Central memory CD4-positive, alpha-beta T cell (primary cell): ENCODE measurements at regions not wholly inside any gene's neighbourhood (a gene's known extent, or its start where the extent isn't known, plus 50 kb on each side); places are given as distances from the start of the nearest gene placed in this dataset.
"Not testable (repeated sequence)": the region's sequence is repeated elsewhere in the genome, so short reads cannot be mapped to it uniquely, and the experiment has no call there.

Experiments
- DNase-seq: peaks from one replicate; pipeline ENCODE4 v3.0.0; 2022

- DNase-seq: no peak
Measured at GRCh38 chr2:239831001-239831731, 194.0 kb downstream of the NDUFA10 start.

- DNase-seq: no peak
Measured at GRCh38 chr2:239830121-239831000, 194.8 kb downstream of the NDUFA10 start.

GRCh38 chr2:239829326-239829725 is 195.8 kb downstream of the NDUFA10 start:
- DNase-seq: no peak

GRCh38 chr2:239828973-239829275 is 196.2 kb downstream of the NDUFA10 start:
- DNase-seq: not testable (repeated sequence)

GRCh38 chr2:239828192-239828972 is 196.8 kb downstream of the NDUFA10 start:
- DNase-seq: no peak

- no peak for DNase-seq
Measured at GRCh38 chr2:239827523-239827890, 197.6 kb downstream of the NDUFA10 start.

- DNase-seq: no peak
Measured at GRCh38 chr2:239826786-239827522, 198.2 kb downstream of the NDUFA10 start.

- DNase-seq: no peak
Measured at GRCh38 chr2:239826376-239826775, 198.8 kb downstream of the NDUFA10 start.

GRCh38 chr2:239825705-239825979 is 199.5 kb downstream of the NDUFA10 start:
- no peak for DNase-seq

- no peak for DNase-seq
Measured at GRCh38 chr2:239824866-239825704, 200.1 kb downstream of the NDUFA10 start.

- no peak for DNase-seq
Measured at GRCh38 chr2:239824046-239824694, 201.0 kb downstream of the NDUFA10 start.

GRCh38 chr2:239822146-239822831 is 202.9 kb downstream of the NDUFA10 start:
- DNase-seq: no peak

- DNase-seq: no peak
Measured at GRCh38 chr2:239821694-239822075, 203.5 kb downstream of the NDUFA10 start.

- no peak for DNase-seq
Measured at GRCh38 chr2:239820836-239821693, 204.1 kb downstream of the NDUFA10 start.

GRCh38 chr2:239819974-239820555 is 205.1 kb downstream of the NDUFA10 start:
- DNase-seq: no peak

GRCh38 chr2:239819091-239819973 is 205.8 kb downstream of the NDUFA10 start:
- no peak for DNase-seq

GRCh38 chr2:239818531-239819011 is 206.6 kb downstream of the NDUFA10 start:
- DNase-seq: no peak

- DNase-seq: no peak
Measured at GRCh38 chr2:239818086-239818485, 207.1 kb downstream of the NDUFA10 start.
